Activated CD8-positive, alpha-beta memory T cell treated with anti-CD3 and anti-CD28 coated beads for 24 hours (primary cell): ENCODE measurements at regions not wholly inside any gene's neighbourhood (a gene's known extent, or its start where the extent isn't known, plus 50 kb on each side); places are given as distances from the start of the nearest gene placed in this dataset.

Experiments
- DNase-seq: peaks from one replicate; pipeline ENCODE4 v3.0.0-alpha.2; 2020

DNA sequence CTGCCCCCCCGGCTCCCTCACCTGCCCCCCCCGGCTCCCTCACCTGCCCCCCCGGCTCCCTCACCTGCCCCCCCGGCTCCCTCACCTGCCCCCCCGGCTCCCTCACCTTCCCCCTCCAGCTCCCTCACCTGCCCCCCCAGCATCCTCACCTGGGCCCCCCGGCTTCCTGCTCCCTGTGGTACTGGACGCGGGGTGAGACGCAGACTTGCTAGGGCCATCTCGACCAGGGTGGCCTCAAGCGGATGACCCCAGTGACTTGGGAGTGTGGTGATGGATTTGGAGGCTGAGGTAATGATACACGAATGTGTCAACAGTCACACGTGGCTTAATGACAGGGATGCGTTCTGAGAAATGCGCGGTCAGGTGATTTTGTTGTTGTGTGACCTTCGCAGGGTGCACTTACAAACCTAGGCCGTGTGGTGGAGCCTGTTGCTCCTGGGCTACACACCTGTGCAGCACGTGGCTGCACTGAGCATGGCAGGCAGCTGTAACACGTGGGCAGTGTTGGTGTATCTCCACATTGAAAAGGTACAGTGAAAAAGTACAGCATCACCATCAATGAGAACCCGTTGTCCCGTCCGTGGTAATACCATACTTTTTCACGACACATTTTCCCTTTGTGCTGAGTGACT, 197.8 kb downstream of the TEX29 start:
- no peak for DNase-seq

DNA sequence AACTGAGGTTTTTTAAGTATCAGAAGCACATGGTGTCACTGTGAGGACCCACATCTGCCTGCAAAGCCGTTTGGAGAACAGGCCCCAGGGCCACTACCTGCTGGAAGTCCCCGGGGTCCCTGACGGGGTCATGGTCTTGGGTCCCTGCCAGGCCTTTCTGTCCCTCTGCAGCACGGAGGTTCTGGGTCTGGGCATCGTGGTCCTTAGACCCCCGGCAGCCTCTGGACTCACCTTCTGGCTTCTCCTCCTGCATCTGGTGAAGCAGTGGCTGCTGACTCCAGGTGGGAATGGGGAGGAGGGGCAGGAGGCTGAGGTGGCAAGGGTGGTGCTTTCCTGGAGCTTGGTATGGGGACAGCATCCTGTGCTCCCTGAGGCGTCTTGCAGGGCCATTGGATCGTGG, 198.6 kb downstream of the TEX29 start:
- no peak for DNase-seq

- peak; percentile 42 for DNase-seq
These were observed 199.2 kb downstream of the TEX29 start for GRCh38 chr13:111519490-111520170.

GRCh38 chr13:111521030-111521429, 200.6 kb downstream of the TEX29 start:
- DNase-seq, result no peak

DNA sequence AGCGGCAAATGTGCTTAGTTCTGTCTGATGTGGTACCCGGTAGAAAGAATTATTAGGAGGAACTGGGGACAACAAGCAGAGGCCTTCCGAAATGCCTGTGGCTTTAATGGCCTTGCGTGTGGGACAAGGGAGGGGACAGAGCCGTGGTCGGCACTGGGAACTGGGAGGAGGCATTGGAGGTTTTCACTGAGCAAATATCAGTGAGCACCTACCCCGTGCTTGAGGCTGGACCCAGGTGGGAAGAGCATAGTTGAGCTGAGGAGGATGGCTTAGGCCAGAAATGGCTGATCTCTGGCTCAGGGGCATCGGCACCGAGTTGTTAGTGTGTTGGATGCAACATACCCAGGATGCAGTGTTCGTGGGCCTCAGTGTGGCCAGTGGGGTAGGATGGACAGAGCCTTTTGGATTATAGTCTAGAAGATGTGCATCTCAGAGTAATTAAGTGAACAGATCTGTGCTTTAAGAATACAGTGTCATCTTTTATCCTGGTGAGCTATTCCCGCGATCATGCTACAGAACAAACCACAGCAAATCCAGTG, 201.3 kb downstream of the TEX29 start:
- no peak for DNase-seq

- no peak for DNase-seq
These were observed 205.1 kb downstream of the TEX29 start for GRCh38 chr13:111525320-111526118.

- no peak for DNase-seq
These were observed 206.5 kb downstream of the TEX29 start for GRCh38 chr13:111526922-111527321.

GRCh38 chr13:111527614-111528229, 207.3 kb downstream of the TEX29 start:
- DNase-seq, result no peak

DNA sequence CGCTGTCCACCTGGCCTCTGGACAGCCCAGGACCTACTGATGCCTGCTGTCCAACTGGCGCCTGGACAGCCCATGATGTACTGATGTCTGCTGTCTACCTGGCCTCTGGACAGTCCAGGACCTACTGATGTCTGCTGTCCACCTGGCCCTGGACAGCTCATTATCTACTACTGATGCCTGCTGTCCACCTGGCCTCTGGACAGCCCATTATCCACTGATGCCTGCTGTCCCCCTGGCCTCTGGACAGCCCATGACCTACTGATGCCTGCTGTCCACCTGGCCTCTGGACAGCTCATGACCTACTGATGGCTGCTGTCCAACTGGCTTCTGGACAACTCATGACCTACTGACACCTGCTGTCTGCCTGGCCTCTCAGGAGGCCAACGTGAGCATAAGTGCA, 208.1 kb downstream of the TEX29 start:
- DNase-seq, result no peak

GRCh38 chr13:111530137-111530870, 209.9 kb downstream of the TEX29 start:
- no peak for DNase-seq

GRCh38 chr13:111531505-111531904, 211.1 kb downstream of the TEX29 start:
- no peak for DNase-seq

GRCh38 chr13:111532111-111532510, 211.7 kb downstream of the TEX29 start:
- DNase-seq, result no peak

GRCh38 chr13:111533900-111534683, 213.7 kb downstream of the TEX29 start:
- no peak for DNase-seq

GRCh38 chr13:111534751-111535522, 214.5 kb downstream of the TEX29 start:
- no peak for DNase-seq

- no peak for DNase-seq
These were observed 215.0 kb downstream of the TEX29 start for GRCh38 chr13:111535523-111535811.

GRCh38 chr13:111536075-111536642, 215.7 kb downstream of the TEX29 start:
- no peak for DNase-seq

DNA sequence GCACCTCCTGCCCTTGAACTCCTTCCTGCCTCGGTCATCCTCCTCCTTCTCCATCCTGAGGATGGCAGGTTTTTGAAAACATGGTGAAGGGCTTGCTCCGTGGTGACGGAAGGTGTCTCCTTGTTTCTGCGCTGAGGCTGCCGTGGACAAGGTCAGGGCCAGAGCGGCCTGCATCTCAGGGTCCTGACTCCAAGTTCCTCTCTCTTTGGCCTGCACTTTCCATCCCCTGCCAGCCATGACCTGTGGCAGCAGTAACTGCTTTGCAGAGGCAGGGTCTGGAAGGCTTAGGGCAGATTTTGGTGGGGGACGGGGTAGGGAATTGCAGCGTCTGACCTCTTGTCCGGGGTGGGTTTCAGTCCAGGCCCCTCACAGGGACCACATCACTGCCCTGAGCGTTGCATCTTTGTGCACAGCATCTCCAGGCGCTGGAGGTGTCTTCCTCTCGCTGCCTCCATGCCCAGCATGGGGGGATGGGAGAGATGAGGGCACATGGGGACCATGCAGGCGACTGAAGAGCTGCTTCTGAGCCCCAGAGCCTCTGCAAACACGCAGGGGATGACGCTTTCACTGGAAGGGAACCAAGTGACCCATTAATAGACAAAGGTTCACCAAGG, 216.8 kb downstream of the TEX29 start:
- no peak for DNase-seq

DNA sequence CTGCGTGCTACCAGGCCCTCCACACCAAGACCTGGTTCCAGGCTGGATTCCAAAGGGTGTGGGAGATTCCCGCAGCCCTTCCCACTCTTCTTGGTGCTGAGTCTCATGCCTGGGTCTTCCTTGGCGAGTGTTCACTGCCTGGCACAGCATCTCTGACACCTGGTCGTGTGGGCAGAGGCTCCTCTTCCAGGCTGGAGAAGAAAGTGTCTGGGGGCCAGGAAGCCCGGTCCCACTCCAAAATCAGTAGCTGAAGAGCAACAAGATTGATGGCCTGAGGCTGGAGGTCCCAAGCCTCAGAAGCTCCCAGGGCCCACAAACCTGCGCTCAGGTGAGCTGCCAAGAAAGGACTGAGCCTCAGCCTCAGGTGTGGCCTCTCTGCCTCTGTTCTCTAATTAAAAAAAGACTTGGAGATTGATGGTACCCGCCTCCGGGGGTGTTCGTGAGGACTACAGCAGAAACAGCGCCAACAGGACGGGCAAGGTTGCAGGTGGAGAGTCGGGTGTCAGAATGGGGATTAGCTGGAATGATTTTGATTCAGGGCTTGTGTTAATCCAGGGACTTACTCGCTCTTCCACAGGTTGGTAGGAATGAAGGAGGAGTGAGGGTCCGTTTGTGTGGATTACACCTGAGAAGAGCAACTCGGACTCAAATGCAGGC, 217.5 kb downstream of the TEX29 start:
- DNase-seq, result no peak

DNA sequence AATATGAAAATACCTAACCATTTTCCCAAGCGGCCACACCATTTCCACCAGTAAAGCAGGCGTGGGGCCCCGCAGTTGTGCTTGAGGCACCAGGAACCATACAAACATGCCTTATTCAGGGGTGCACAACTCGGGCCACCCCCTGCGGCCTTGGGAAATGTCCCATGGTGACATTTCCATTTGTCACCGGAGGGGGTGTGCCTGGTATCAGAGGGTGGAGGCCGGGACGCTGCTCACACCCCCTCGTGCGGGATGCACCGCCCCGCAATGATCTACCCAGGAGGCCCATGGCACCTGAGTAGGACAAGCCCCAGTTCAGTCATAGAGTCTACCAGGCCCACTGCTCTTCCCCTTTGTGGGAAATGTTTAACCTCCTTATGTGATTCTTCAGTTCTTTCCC, 218.8 kb downstream of the TEX29 start:
- no peak for DNase-seq
